Endothelial cell of umbilical vein (primary cell): ENCODE measurements at regions not wholly inside any gene's neighbourhood (a gene's known extent, or its start where the extent isn't known, plus 50 kb on each side); places are given as distances from the start of the nearest gene placed in this dataset.

Experiments
- BruUV-seq: library from RNA; stranded (reverse); fragments of 400-500 nt; replicated peaks from 2 replicates; lab custom pipeline; 2021; lab: Mats Ljungman, UMichigan
- CTCF ChIA-PET: fragments of 300-600, 350-600 bp; sonication (Branson Sonifier 250); formaldehyde crosslinking; loops from one replicate; lab custom pipeline; 2021; ENCODE audit warnings: antibody characterized with exemption, inconsistent platforms; lab: Charles Lee
- POLR2A ChIA-PET: fragments of 300-600, 350-600 bp; sonication (Branson Sonifier 250); formaldehyde crosslinking; loops from one replicate; lab custom pipeline; 2021; ENCODE audit warnings: antibody characterized with exemption, inconsistent platforms; lab: Charles Lee
- DNase-seq: peaks from one replicate; pipeline ENCODE4 v3.0.0-alpha.2; 2011; ENCODE audit warnings: low read depth, low spot score
- FAIRE-seq: peaks from 2 replicates; lab custom pipeline; 2011; peaks lifted over from hg19 to GRCh38; lab: Jason Lieb, UNC
- H2AFZ ChIP-seq: 2 replicates; pipeline ENCODE4 v1.6.0; 2012; ENCODE audit warnings: low read depth, low read length, control low read depth, inconsistent platforms
- H3K27ac ChIP-seq: 2 replicates; pipeline ENCODE4 v1.5.1; 2011; ENCODE audit warnings: low read depth, mild to moderate bottlenecking, control low read depth, low read length, moderate library complexity; ENCODE audit not compliant: insufficient read depth
- H3K27me3 ChIP-seq, 2 experiments: 2 replicates each; pipeline versions ENCODE4 v1.6.0 to v1.6.1; 2011; ENCODE audit warnings: low read length in 2 of 2, mixed read lengths in 1 of 2; ENCODE audit not compliant: control insufficient read depth in 2 of 2, insufficient read depth in 2 of 2
- H3K36me3 ChIP-seq, 2 experiments: 2 replicates in 1 of 2; 3 replicates in 1 of 2; pipeline ENCODE4 v1.5.1; 2011; ENCODE audit warnings: low read length in 2 of 2, mild to moderate bottlenecking in 1 of 2, moderate library complexity in 1 of 2; ENCODE audit not compliant: control insufficient read depth in 2 of 2, insufficient read depth in 2 of 2; ENCODE audit errors: extremely low read depth in 1 of 2
- H3K4me1 ChIP-seq: 3 replicates; pipeline ENCODE4 v1.5.1; 2011; ENCODE audit warnings: mild to moderate bottlenecking, low read length; ENCODE audit not compliant: control insufficient read depth, insufficient read depth; ENCODE audit errors: extremely low read depth
- H3K4me2 ChIP-seq: 2 replicates; pipeline ENCODE4 v1.6.1; 2011; ENCODE audit warnings: low read length, control low read depth, mixed read lengths; ENCODE audit not compliant: insufficient read depth
- H3K4me3 ChIP-seq, 3 experiments: fragments of 200-600 bp in 1 of 3; sonication (generic), shearing (Covaris generic) in 1 of 3; replicated peaks in 1 of 3; 2 replicates each; pipeline ENCODE4 v1.5.1; 2011 to 2016; ENCODE audit warnings: control low read depth in 3 of 3, low read length in 3 of 3, mild to moderate bottlenecking in 2 of 3, inconsistent platforms in 1 of 3, low read depth in 1 of 3, moderate library complexity in 1 of 3; ENCODE audit not compliant: insufficient read depth in 1 of 3
- H3K79me2 ChIP-seq: 2 replicates; pipeline ENCODE4 v1.6.0; 2012; ENCODE audit warnings: low read length, inconsistent platforms; ENCODE audit not compliant: control insufficient read depth, insufficient read depth
- H3K9ac ChIP-seq: replicated peaks from 2 replicates; pipeline ENCODE3; 2011; ENCODE audit warnings: low read length, control low read depth; ENCODE audit not compliant: insufficient read depth; ENCODE audit errors: extremely low read depth
- H3K9me1 ChIP-seq: replicated peaks from 3 replicates; pipeline ENCODE4 v1.6.0; 2011; ENCODE audit warnings: mild to moderate bottlenecking, low read length; ENCODE audit not compliant: control insufficient read depth, insufficient read depth; ENCODE audit errors: extremely low read depth
- H3K9me3 ChIP-seq: replicated peaks from 2 replicates; pipeline ENCODE4 v1.5.1; 2012; ENCODE audit warnings: low read length, inconsistent platforms; ENCODE audit not compliant: control insufficient read depth, insufficient read depth
- H4K20me1 ChIP-seq: replicated peaks from 2 replicates; pipeline ENCODE3; 2011; ENCODE audit warnings: mild to moderate bottlenecking, low read length; ENCODE audit not compliant: control insufficient read depth, insufficient read depth; ENCODE audit errors: extremely low read depth
- FOS ChIP-seq: IDR thresholded peaks from 2 replicates; pipeline ENCODE4 v1.6.1; 2011; ENCODE audit warnings: mild to moderate bottlenecking, low read length, moderate library complexity, borderline replicate concordance; ENCODE audit not compliant: insufficient read depth
- GATA2 ChIP-seq: IDR thresholded peaks from 2 replicates; pipeline ENCODE4 v1.7.0; 2011; ENCODE audit warnings: low read depth, mild to moderate bottlenecking, moderate library complexity, mixed read lengths, low read length; ENCODE audit not compliant: insufficient read length, insufficient read depth
- JUN ChIP-seq: IDR thresholded peaks from 2 replicates; pipeline ENCODE4 v1.6.1; 2011; ENCODE audit warnings: borderline replicate concordance, low read depth; ENCODE audit not compliant: insufficient read length, insufficient read depth
- MYC ChIP-seq: IDR thresholded peaks from one replicate; pipeline ENCODE4 v1.6.1; 2011; ENCODE audit warnings: mild to moderate bottlenecking, low read depth, low read length
- POLR2A ChIP-seq: IDR thresholded peaks from 2 replicates; pipeline ENCODE4 v1.6.1; 2012; ENCODE audit warnings: low read depth, mild to moderate bottlenecking, control low read depth, low read length
- POLR2AphosphoS5 ChIP-seq: IDR thresholded peaks from 2 replicates; pipeline ENCODE4 v1.6.1; 2012; ENCODE audit warnings: low read depth, mild to moderate bottlenecking, control low read depth, low read length, moderate library complexity; ENCODE audit not compliant: insufficient read depth
- dilution Hi-C: fragments of 300-500 bp; cut with MboI; formaldehyde crosslinking; loops from one replicate; pipeline ENCODE4 v1.15.0; 2019; ENCODE audit warnings: low sequenced_read_pairs; ENCODE audit not compliant: extremely low pct_ligation_motif_present
- intact Hi-C: fragments of 100-400 bp; cut with micrococcal nuclease; formaldehyde crosslinking; loops from one replicate; pipeline ENCODE4 v1.10.0; 2022
- TF ChIP-seq, protein P1 (sequence below), 2 donors: IDR thresholded peaks; 1 replicate in 1 of 2; 2 replicates in 1 of 2; pipeline ENCODE4 v1.5.1; 2011; ENCODE audit warnings: low read length in 2 of 2, mild to moderate bottlenecking in 2 of 2, moderate library complexity in 2 of 2, control low read depth in 1 of 2, inconsistent platforms in 1 of 2, low read depth in 1 of 2; ENCODE audit not compliant: insufficient read depth in 1 of 2; ENCODE audit errors: extremely low read depth in 1 of 2
- TF ChIP-seq, protein P2 (sequence below): IDR thresholded peaks from 2 replicates; pipeline ENCODE4 v1.6.1; 2011; ENCODE audit not compliant: insufficient read depth, insufficient read length

DNA sequence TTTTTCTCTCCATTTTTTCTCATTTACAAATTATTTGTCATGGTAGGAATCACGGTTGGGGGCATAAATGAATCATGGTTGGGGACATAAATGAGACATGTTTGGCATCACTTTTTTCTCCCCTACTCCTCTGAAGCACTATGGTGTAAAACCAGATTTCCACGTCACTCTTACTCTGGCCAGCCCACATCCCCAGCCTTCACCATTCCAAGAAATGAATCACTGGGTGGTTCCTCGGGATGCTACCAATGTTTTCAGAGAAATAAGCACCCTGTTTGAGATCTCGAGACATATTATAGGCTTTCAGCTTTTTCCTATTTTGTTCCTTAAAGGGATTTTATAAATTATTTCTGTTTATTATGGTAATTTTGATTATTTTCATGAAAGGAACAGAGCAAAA lies 155.0 kb upstream of the SLC8A1 start:
- no peaks in the 10 kb centered on the region for H4K20me1 ChIP-seq
- BruUV-seq, result no TSS peak
- H3K9me3 ChIP-seq, result no peaks in the 10 kb centered on the region
- H3K27ac ChIP-seq, result no peak overlapping the region
- FAIRE-seq, result no peak
- TF ChIP-seq, protein P1, sequence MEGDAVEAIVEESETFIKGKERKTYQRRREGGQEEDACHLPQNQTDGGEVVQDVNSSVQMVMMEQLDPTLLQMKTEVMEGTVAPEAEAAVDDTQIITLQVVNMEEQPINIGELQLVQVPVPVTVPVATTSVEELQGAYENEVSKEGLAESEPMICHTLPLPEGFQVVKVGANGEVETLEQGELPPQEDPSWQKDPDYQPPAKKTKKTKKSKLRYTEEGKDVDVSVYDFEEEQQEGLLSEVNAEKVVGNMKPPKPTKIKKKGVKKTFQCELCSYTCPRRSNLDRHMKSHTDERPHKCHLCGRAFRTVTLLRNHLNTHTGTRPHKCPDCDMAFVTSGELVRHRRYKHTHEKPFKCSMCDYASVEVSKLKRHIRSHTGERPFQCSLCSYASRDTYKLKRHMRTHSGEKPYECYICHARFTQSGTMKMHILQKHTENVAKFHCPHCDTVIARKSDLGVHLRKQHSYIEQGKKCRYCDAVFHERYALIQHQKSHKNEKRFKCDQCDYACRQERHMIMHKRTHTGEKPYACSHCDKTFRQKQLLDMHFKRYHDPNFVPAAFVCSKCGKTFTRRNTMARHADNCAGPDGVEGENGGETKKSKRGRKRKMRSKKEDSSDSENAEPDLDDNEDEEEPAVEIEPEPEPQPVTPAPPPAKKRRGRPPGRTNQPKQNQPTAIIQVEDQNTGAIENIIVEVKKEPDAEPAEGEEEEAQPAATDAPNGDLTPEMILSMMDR (IDR thresholded peaks at IDR 0.05; ENCODE audit: extremely low read depth in 1 of 2, insufficient read depth in 1 of 2, low read depth in 1 of 2, low read length in 2 of 2), result no peak
- dilution Hi-C loops, result no loop called here
- DNase-seq, result no peak
- no peak overlapping the region for H3K4me2 ChIP-seq
- intact Hi-C loops, result no loop called here
- H3K9me1 ChIP-seq, result no peaks in the 10 kb centered on the region
- H3K36me3 ChIP-seq, result no peaks in the 10 kb centered on the region
- H3K79me2 ChIP-seq, result no peaks in the 10 kb centered on the region
- H3K27me3 ChIP-seq, result no peaks in the 10 kb centered on the region
- no peak overlapping the region for H3K4me3 ChIP-seq
- ChIA-PET POLR2A (no interaction called here), CTCF (no interaction called here)
- no peak overlapping the region for H2AFZ ChIP-seq
- no peak overlapping the region for H3K9ac ChIP-seq
- no peaks in the 10 kb centered on the region for H3K4me1 ChIP-seq

DNA sequence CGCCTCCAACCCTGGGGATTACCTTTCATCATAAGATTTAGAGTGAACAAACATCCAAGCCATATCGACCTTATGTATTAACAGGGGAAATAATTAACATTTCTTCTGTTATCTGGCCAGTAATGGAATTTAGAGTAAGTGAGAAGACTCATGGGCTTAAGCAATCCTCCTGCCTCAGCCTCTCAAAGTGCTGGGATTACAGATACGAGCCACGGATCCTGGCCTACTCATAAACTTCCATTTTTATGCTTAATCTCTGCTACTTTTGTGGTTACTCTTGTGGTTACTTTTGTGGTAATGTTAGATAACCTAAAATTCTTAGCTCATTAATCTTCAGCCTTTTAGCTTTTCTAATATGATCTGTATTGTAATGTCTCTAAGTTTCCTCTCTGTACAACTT lies 159.3 kb upstream of the SLC8A1 start:
- no peak for FAIRE-seq
- H3K27me3 ChIP-seq, result no peaks in the 10 kb centered on the region

More for the DNA sequence above, 159.3 kb upstream of the SLC8A1 start:
- intact Hi-C loops (no loop called here), dilution Hi-C loops (no loop called here)
- H3K9me3 ChIP-seq, result no peaks in the 10 kb centered on the region
- no peak overlapping the region for H3K4me3 ChIP-seq
- H3K4me2 ChIP-seq, result no peak overlapping the region
- ChIA-PET POLR2A (no interaction called here), CTCF (no interaction called here)
- H3K9me1 ChIP-seq, result no peaks in the 10 kb centered on the region
- no peaks in the 10 kb centered on the region for H3K79me2 ChIP-seq
- no peaks in the 10 kb centered on the region for H3K4me1 ChIP-seq
- H3K9ac ChIP-seq, result no peak overlapping the region
- TF ChIP-seq MYC (no peak), JUN (no peak), POLR2AphosphoS5 (no peak), FOS (no peak), POLR2A (no peak), GATA2 (no peak)
- TF ChIP-seq, protein P1 (IDR thresholded peaks at IDR 0.05; ENCODE audit: extremely low read depth in 1 of 2, insufficient read depth in 1 of 2, low read depth in 1 of 2, low read length in 2 of 2), result no peak
- TF ChIP-seq, protein P2, sequence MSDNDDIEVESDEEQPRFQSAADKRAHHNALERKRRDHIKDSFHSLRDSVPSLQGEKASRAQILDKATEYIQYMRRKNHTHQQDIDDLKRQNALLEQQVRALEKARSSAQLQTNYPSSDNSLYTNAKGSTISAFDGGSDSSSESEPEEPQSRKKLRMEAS, result no peak
- H4K20me1 ChIP-seq, result no peaks in the 10 kb centered on the region
- H3K36me3 ChIP-seq, result no peaks in the 10 kb centered on the region
- BruUV-seq, result no TSS peak
- no peak overlapping the region for H2AFZ ChIP-seq
- DNase-seq, result no peak
- no peak overlapping the region for H3K27ac ChIP-seq
